Esophagus squamous epithelium (tissue), 5 donors: ENCODE measurements at regions not wholly inside any gene's neighbourhood (a gene's known extent, or its start where the extent isn't known, plus 50 kb on each side); places are given as distances from the start of the nearest gene placed in this dataset.

Experiments used
- DNase-seq: peaks from one replicate; lab custom pipeline; 2025; lab: John Stamatoyannopoulos, UW
- H3K27ac ChIP-seq, 4 donors: fragments of 200-600 bp; sonication (generic); one replicate each; pipeline ENCODE4 v1.5.1; 2016 to 2019; ENCODE audit warnings: mild to moderate bottlenecking in 1 of 4
- H3K27me3 ChIP-seq, 4 donors: fragments of 200-600 bp; sonication (generic); 1 replicate in 3 of 4; 2 replicates in 1 of 4; pipeline versions ENCODE4 v1.5.1 to v1.6.0; 2017 to 2021; ENCODE audit warnings: antibody characterized with exemption in 1 of 4
- H3K36me3 ChIP-seq, 3 donors: fragments of 200-600 bp; sonication (generic); one replicate each; pipeline ENCODE4 v1.5.1; 2016 to 2019
- H3K4me1 ChIP-seq, 3 donors: fragments of 200-600 bp; sonication (generic); one replicate each; pipeline ENCODE4 v1.5.1; 2017 to 2019
- H3K4me3 ChIP-seq, 4 donors: fragments of 200-600 bp; sonication (generic); 1 replicate in 3 of 4; 2 replicates in 1 of 4; pipeline ENCODE4 v1.5.1; 2016 to 2019; ENCODE audit warnings: mild to moderate bottlenecking in 2 of 4, moderate library complexity in 1 of 4
- H3K9me3 ChIP-seq, 3 donors: fragments of 200-600 bp; sonication (generic); one replicate each; pipeline ENCODE4 v1.5.1; 2016 to 2019
- CTCF ChIP-seq, 6 experiments: fragments of 450-650 bp in 4 of 6; fragments of 200-600 bp in 2 of 6; sonication (generic) in 2 of 6; IDR thresholded peaks; one replicate each; pipeline ENCODE4 v1.5.1; 2016 to 2019; ENCODE audit warnings: antibody characterized with exemption in 6 of 6, mild to moderate bottlenecking in 4 of 6, moderate library complexity in 4 of 6
- POLR2A ChIP-seq, 4 donors: fragments of 450-650 bp; IDR thresholded peaks; one replicate each; pipeline ENCODE4 v1.6.1; 2017; ENCODE audit warnings: antibody characterized with exemption in 4 of 4, mild to moderate bottlenecking in 4 of 4, moderate library complexity in 3 of 4
- WGBS, 2 donors: methylation state at CpG; one replicate each; pipeline ENCODE4 v1.1.5; 2018; 5-methylcytosine and 5-hydroxymethylcytosine counted together
- intact Hi-C: fragments of 100-400 bp; cut with DNase I; formaldehyde crosslinking; loops from one replicate; pipeline ENCODE4 v1.15.0; 2022
- donor health status: DM: yes; HTN: yes; CAD: no.

- 77 to 79% methylated on average over 10 to 14 of the region's 14 CpGs for WGBS, 2 donors
- peaks cover 0 to 12% (median 0%) of the 10 kb centered on the region in 4 donors for H3K27me3 ChIP-seq
- TF ChIP-seq POLR2A (IDR thresholded peaks at IDR 0.05) (no peak), CTCF (IDR thresholded peaks at IDR 0.05) (no peak)
- intact Hi-C loops = no loop called here
- no peaks in the 10 kb centered on the region for H3K9me3 ChIP-seq
- no peak for DNase-seq
- H3K36me3 ChIP-seq = no peaks in the 10 kb centered on the region
- H3K27ac ChIP-seq = no peak overlapping the region
- no peak overlapping the region for H3K4me3 ChIP-seq
- peaks cover 0 to 4% (median 0%) of the 10 kb centered on the region in 3 donors for H3K4me1 ChIP-seq
These were observed 255.1 kb downstream of the CDH26 start for GRCh38 chr20:60213126-60213893.

GRCh38 chr20:60214901-60215815, 256.9 kb downstream of the CDH26 start:
- H3K27me3 ChIP-seq = peaks cover 0 to 12% (median 0%) of the 10 kb centered on the region in 4 donors
- DNase-seq = no peak
- peaks cover 0 to 4% (median 0%) of the 10 kb centered on the region in 3 donors for H3K4me1 ChIP-seq
- WGBS, 2 donors = 39 to 50% methylated on average over 13 to 16 of the region's 17 CpGs
- no peak overlapping the region for H3K27ac ChIP-seq
- H3K36me3 ChIP-seq = no peaks in the 10 kb centered on the region
- TF ChIP-seq POLR2A (IDR thresholded peaks at IDR 0.05) (no peak), CTCF (IDR thresholded peaks at IDR 0.05) (no peak)
- no peak overlapping the region for H3K4me3 ChIP-seq
- H3K9me3 ChIP-seq = no peaks in the 10 kb centered on the region
- intact Hi-C loops = no loop called here

DNA sequence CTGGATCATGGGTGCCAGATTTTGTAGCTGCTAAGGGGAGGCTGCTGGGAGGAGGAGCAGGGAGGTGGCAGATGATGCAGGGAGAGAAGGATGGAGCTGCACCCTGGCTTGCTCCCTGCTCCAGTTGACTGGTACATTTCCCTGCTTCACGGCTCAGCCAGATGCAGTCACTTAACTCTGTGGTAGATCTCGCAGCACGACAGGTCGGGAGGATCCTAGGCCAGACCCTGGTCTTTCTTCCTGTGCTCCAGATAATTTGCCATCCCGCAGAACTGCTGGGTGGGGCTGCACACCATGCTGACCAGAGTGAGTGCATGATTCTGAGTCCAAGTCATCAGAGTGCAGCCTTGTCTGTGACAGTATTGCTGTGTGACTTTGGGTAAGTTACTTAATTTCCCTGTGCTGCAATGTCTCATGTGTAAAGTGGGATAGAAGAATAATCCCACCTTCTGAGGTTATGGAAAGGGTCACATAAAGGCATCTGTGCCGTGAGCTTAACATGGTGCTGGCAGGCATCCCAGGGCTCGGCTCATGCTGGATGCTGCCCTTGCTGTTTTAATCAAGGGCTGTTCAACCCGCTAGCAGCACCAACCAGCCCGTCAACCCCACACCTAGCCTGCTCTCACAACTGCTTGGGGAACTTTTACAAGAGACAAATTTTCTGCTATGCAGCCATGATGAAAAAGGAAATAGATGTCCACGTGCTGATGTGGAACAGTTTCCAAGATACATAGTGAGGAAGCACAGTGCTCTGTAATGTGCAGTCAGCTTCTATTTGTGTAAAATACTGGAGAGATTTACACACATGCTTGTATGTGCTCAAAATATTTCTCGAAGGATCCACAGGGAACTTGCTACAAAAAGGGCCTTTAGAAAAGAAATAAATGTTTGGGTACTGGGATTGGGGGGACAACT, 257.9 kb downstream of the CDH26 start:
- peaks cover 0 to 4% (median 0%) of the 10 kb centered on the region in 4 donors for H3K27me3 ChIP-seq
- H3K9me3 ChIP-seq = no peaks in the 10 kb centered on the region
- TF ChIP-seq POLR2A (IDR thresholded peaks at IDR 0.05) = no peak
- TF ChIP-seq CTCF (IDR thresholded peaks at IDR 0.05) = no peak
- WGBS, 2 donors = 44 to 65% methylated on average over 9 of the region's 11 CpGs
- intact Hi-C loops = no loop called here
- no peak overlapping the region for H3K27ac ChIP-seq
- peaks cover 0 to 1% (median 0%) of the 10 kb centered on the region in 3 donors for H3K4me1 ChIP-seq
- DNase-seq = no peak
- H3K4me3 ChIP-seq = no peak overlapping the region
- H3K36me3 ChIP-seq = no peaks in the 10 kb centered on the region

DNA sequence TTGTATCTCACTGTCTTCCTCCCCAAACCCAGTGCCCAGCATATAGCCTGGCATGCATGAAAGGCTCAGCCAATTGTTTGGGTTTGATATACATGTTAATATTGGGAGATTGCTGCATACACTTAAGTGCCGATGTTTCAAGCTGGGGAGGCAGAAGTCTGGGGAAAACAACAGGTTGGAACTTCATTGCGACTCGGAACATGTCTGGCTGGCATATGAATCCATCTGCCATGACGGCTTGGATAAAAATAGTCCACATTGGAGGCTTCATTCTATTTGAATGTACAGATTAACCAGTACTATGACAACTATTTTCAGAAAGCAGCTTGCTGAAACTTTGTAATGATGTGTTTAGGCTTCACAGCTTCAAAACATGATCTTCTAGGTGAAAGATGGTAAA, 261.0 kb downstream of the CDH26 start:
- WGBS, 2 donors = 83 to 88% methylated on average over 3 to 4 of the region's 4 CpGs
- TF ChIP-seq CTCF (IDR thresholded peaks at IDR 0.05) (no peak), POLR2A (IDR thresholded peaks at IDR 0.05) (no peak)
- no peak for DNase-seq
- Histone ChIP-seq H3K27me3 (peaks cover 0 to 6% (median 0%) of the 10 kb centered on the region in 4 donors), H3K36me3 (no peaks in the 10 kb centered on the region), H3K27ac (no peak overlapping the region), H3K4me1 (no peaks in the 10 kb centered on the region), H3K4me3 (no peak overlapping the region), H3K9me3 (no peaks in the 10 kb centered on the region)
- intact Hi-C loops = no loop called here
